ENCODE measurements at regions not wholly inside any gene's neighbourhood (a gene's known extent, or its start where the extent isn't known, plus 50 kb on each side); places are given as distances from the start of the nearest gene placed in this dataset.

DNA sequence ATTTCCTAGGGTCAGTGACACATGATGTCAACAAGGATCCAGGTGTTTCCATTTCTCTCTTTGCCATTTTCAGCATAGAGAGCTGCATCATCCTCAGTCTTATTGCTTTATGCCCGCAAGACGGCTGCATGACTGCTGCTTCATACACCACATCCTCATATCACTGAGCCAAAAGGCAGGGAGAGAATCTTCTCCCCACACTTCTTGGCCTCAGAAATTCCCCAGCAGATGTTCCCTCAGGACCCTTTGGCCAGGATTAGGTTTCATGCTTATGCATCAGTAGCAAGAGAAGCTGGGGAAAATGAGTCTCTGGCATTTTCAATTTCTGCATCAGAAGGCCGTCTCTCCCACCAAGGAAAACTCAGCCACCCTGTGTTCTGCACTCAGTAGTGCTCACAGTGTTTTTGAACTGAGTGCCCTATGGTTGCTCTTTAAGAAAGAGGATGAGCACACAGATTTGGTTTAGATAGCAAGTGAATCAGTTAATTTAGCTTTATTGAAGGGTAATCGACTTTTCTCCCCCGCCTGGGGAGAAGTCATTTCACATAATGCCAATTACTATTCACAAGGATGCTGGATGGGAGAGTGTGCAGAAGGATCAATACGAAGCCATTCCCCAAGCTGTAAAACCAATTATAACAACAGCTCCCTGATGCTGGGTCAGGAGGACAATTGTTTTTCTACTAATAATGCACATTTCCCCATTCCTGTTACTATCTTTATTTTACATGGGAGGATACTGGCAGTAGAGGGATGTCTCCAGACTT is 360.2 kb downstream of the HHIPL2 start:
- no peak for TF ChIP-seq POLR2AphosphoS5 (IDR thresholded peaks at IDR 0.05)
- no peak for TF ChIP-seq POLR2A (IDR thresholded peaks at IDR 0.05)
